ENCODE measurements at regions not wholly inside any gene's neighbourhood (a gene's known extent, or its start where the extent isn't known, plus 50 kb on each side); places are given as distances from the start of the nearest gene placed in this dataset.

- Histone ChIP-seq H3K9me3 (ENCODE audit: control insufficient read depth, low read depth, low read length) (no peaks in the 10 kb centered on the region), H3K18ac (ENCODE audit: insufficient read length, low read depth, low read length) (no peak overlapping the region), H3K9ac (ENCODE audit: extremely low read depth, insufficient read length, low read length) (no peak overlapping the region), H4K91ac (ENCODE audit: insufficient read length, low read depth, low read length) (no peak overlapping the region), H3K23ac (ENCODE audit: insufficient read length, low read depth, low read length) (no peak overlapping the region), H2BK5ac (ENCODE audit: insufficient read length, low read length) (no peak overlapping the region), H4K20me1 (ENCODE audit: control insufficient read depth, insufficient read depth, insufficient read length) (no peaks in the 10 kb centered on the region), H2AK5ac (ENCODE audit: insufficient read length, low read length) (no peak overlapping the region), H2BK15ac (ENCODE audit: low read depth, low read length) (no peak overlapping the region), H2AFZ (ENCODE audit: low read length) (no peak overlapping the region), H3K27ac (ENCODE audit: insufficient read length, low read depth, low read length) (no peak overlapping the region), H3K79me2 (ENCODE audit: insufficient read depth, low read length) (no peaks in the 10 kb centered on the region), H3K27me3 (ENCODE audit: insufficient read depth, low read length) (no peaks in the 10 kb centered on the region), H2BK12ac (ENCODE audit: insufficient read length, low read depth, low read length) (no peak overlapping the region), H4K5ac (ENCODE audit: insufficient read length, low read depth, low read length) (no peak overlapping the region), H3T11ph (ENCODE audit: low read length) (no peak overlapping the region), H3K4me1 (ENCODE audit: insufficient read depth, low read length) (peaks cover 2% of the 10 kb centered on the region; the same call in 1 of the 2 replicates), H3K14ac (ENCODE audit: insufficient read depth, low read length) (no peak overlapping the region), H3K56ac (ENCODE audit: insufficient read length, low read depth, low read length) (no peak overlapping the region), H3K4ac (ENCODE audit: low read depth, low read length) (no peak overlapping the region), H4K8ac (replicated peaks; ENCODE audit: insufficient read length, low read depth, low read length) (no peak overlapping the region), H2BK120ac (ENCODE audit: low read depth, low read length, poor library complexity, severe bottlenecking) (no peak overlapping the region), H3K4me2 (ENCODE audit: insufficient read depth, insufficient read length, low read length) (no peak overlapping the region), H3K79me1 (ENCODE audit: insufficient read depth, low read depth, low read length, poor library complexity, severe bottlenecking) (no peaks in the 10 kb centered on the region), H3K23me2 (ENCODE audit: insufficient read length, low read depth, low read length, poor library complexity, severe bottlenecking) (no peaks in the 10 kb centered on the region), H2BK20ac (ENCODE audit: low read depth, low read length, poor library complexity, severe bottlenecking) (no peak overlapping the region)
- Mint-ChIP-seq H3K4me1 (peaks cover 4 to 6% of the 10 kb centered on the region in 2 experiments; a peak in 3 of 4 replicates), H3K36me3 (ENCODE audit: insufficient read depth in 1 of 3, low read depth in 3 of 3) (no peaks in the 10 kb centered on the region; a peak in 1 of 7 replicates), H3K4me3 (no peak overlapping the region), H3K27me3 (ENCODE audit: low read depth) (no peaks in the 10 kb centered on the region), H3K27ac (no peak overlapping the region), H3K9me3 (no peaks in the 10 kb centered on the region)
- TF ChIP-seq, protein P1, sequence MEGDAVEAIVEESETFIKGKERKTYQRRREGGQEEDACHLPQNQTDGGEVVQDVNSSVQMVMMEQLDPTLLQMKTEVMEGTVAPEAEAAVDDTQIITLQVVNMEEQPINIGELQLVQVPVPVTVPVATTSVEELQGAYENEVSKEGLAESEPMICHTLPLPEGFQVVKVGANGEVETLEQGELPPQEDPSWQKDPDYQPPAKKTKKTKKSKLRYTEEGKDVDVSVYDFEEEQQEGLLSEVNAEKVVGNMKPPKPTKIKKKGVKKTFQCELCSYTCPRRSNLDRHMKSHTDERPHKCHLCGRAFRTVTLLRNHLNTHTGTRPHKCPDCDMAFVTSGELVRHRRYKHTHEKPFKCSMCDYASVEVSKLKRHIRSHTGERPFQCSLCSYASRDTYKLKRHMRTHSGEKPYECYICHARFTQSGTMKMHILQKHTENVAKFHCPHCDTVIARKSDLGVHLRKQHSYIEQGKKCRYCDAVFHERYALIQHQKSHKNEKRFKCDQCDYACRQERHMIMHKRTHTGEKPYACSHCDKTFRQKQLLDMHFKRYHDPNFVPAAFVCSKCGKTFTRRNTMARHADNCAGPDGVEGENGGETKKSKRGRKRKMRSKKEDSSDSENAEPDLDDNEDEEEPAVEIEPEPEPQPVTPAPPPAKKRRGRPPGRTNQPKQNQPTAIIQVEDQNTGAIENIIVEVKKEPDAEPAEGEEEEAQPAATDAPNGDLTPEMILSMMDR (conservative IDR thresholded peaks at IDR 0.05), result no peak
- no peak for DNase-seq
- WGBS (ENCODE audit: extremely low coverage, insufficient read length, low lambda C conversion rate), result no CpG with 5 or more reads among the region's 2 CpGs
These were observed 248.8 kb downstream of the HNMT start for GRCh38 chr2:138213084-138213483.

Measured in H9 (cell line).